Inflammatory macrophage treated with lipopolysaccharide for 1 hour (primary cell): ENCODE measurements at regions not wholly inside any gene's neighbourhood (a gene's known extent, or its start where the extent isn't known, plus 50 kb on each side); places are given as distances from the start of the nearest gene placed in this dataset.

Source experiments
- DNase-seq, 2 donors: peaks; one replicate each; pipeline ENCODE4 v3.0.0-alpha.2; 2020 to 2022

- DNase-seq: peak in 1 of 2 donors; percentile 7
Observed at GRCh38 chr4:182969651-182970279, 52.6 kb upstream of the DCTD start.

- DNase-seq: no peak
Observed at GRCh38 chr4:182968917-182969650, 51.9 kb upstream of the DCTD start.

- no peak for DNase-seq
Observed at GRCh38 chr4:182967403-182967802, 50.2 kb upstream of the DCTD start.
